NCI-H2029 treated with DMSO at 0.1 percent for 48 hours (cell line): ENCODE measurements at regions not wholly inside any gene's neighbourhood (a gene's known extent, or its start where the extent isn't known, plus 50 kb on each side); places are given as distances from the start of the nearest gene placed in this dataset.
"Not testable (repeated sequence)": the region's sequence is repeated elsewhere in the genome, so short reads cannot be mapped to it uniquely, and the experiment has no call there.

Source experiments
- DNase-seq: peaks from one replicate; lab custom pipeline; 2025; lab: John Stamatoyannopoulos, UW

- no peak for DNase-seq
Observed at GRCh38 chr15:81899730-81900129, 146.1 kb downstream of the MEX3B start.

DNA sequence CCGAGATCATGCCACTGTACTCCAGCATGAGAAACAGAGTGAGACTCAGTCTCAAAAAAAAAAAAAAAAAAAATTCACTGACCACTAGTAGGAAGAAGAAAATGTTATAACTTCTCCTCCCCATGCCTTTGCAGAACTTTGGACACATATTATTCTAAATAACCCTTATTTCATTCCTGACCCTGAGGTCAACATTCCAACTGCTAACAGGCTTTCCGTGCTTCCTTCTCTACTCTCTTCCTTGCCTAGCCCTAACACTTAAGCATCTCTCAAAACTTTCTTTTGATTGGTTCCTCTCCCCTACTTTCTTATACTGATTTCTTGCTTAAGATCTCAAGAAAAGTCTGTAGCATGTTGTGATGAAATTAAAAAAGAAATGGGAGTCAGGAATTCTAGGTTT lies 146.8 kb downstream of the MEX3B start:
- DNase-seq, result no peak

- DNase-seq, result no peak
Observed at GRCh38 chr15:81897057-81897677, 148.7 kb downstream of the MEX3B start.

- no peak for DNase-seq
Observed at GRCh38 chr15:81896356-81896755, 149.5 kb downstream of the MEX3B start.

GRCh38 chr15:81895723-81896122 lies 150.1 kb downstream of the MEX3B start:
- no peak for DNase-seq

DNA sequence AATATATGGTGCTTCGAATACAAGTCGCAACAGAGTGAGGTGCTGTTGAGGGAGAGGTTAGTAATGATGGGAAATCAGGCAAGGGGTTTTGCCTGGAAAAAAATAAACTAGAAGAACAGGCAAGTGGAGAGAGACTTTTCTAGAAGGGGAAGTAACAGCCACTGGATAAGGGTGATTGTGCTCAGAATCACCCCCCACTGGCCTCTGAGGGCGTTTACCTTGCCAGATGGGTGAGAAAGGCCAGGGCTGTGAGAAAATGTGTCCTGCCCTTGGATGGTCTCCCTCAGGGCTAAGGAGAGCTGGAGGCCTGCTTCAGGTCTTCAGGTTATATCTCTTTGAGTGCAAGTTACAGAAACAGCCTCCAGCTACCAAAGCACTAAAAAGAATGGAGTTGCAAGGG lies 151.8 kb downstream of the MEX3B start:
- DNase-seq, result no peak

DNA sequence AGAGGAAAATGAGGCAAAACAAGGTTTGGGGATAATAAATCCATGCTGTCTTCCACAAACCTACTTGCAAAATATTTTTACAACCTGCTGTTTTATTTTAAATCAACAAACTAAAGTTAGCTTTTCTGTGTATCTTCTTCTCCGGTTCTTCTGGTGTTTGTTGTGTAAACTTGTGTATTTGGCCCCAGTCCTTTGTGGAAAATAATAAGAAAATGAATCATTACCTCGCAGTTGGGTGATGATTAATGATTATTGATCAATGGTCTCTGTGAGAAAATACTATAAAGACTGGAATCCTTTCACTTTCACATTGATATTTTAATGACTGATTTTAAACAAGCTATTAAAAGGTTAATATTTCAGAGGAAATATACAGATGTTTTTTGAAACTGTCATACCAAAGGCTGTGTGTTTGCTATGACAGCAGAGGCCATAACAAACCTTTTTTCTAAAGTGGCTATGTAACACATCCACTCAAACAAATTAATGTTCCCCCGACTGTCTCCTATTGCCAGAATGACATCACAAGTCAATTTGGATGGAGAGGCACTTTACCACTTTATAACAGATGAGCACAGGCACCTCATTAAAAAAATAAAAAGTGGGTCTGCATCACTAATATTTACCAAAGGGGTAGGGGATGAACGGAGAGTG lies 152.5 kb downstream of the MEX3B start:
- DNase-seq, result no peak

DNA sequence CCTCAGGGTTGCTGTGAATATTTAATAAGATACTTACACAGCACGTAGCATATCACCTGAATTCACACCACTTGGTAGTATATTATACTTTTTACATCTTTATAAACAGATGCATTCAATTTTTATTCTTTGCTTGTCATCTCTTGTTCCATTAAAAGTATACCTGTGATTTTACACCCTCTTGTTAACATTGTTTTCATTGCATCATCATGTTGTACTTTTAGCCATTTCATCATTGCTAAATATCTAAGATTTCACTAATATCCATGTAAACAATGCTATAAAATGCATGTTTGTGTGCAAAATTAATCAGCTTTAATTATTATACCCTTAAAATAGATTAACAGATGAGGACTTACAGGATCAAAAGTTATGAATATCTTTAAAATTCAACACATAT lies 155.3 kb downstream of the MEX3B start:
- no peak for DNase-seq

DNA sequence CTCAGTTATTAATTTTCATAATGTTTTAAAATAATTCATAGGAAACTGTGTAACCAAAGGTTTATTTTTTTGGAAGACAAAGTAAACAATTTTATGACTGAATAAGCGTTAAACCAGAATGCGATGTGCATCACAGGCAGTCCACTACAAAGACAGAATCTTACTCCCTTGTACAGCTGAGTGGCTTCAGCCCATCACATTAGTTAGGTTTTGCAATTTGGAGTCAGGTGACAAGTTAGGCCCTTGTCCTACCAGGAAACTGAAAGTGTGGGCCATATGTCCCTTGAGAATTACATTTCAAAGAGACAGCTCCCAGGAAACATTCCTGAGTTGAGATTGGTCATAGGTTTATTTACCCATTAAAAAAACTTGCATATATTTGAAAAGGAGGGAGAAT lies 156.3 kb downstream of the MEX3B start:
- DNase-seq, result no peak

DNA sequence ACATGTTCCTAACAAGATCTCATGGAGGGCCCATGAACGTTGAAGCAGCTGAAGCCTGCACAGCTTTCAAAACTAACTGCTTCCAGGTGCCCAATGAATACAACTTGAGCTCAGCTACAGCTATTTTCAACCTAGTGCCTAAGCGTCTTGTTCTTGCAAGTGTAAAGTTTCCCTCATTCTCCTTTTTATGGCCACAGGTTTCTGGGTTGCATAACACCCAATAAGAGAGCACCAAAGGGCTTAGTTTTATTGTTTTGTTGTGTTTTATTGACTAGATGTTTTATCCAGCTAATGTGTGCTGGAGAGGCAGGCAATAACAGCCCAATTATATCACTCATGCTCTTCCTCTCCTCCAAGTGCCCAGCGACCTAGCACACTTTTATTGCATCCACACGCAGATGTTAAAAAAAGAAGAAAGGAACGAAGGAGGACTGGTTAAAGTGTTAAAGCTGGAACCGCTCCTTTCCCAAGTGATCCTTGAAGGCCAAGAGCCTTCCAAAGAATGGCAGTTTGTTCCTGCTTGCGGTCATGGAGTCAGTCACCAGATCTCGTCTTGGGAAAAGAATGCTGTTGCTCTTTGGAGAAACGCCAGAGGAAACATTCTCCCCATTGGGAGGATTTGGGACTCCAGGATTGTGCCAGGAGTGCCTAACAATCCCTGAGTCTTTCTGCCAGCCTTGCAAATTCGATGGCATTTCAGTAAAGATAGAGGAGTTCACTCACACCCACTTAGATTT lies 156.9 kb downstream of the MEX3B start:
- no peak for DNase-seq

DNA sequence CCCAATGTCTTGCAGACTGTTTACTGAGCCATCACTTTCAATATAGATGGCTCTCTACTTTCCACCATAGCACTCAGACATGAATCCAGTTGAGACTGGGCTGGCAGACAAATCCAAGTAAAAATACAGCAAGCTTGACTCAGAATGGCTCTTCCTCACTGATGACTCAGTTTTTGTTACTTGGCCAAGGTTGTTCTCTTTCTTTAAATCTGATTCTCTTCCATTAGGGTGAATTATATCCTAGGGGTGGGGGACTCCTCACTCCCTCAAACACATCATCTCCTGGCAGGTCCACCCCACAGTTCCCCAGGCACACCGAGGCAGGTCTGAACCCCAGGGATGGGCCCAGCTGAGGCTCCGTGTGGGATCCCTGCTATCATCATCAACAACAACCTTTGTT lies 157.9 kb downstream of the MEX3B start:
- no peak for DNase-seq

- not testable (repeated sequence) for DNase-seq
Observed at GRCh38 chr15:81887188-81887587, 158.6 kb downstream of the MEX3B start.

- no peak for DNase-seq
Observed at GRCh38 chr15:81886591-81886990, 159.2 kb downstream of the MEX3B start.

GRCh38 chr15:81886080-81886479 lies 159.7 kb downstream of the MEX3B start:
- no peak for DNase-seq

DNA sequence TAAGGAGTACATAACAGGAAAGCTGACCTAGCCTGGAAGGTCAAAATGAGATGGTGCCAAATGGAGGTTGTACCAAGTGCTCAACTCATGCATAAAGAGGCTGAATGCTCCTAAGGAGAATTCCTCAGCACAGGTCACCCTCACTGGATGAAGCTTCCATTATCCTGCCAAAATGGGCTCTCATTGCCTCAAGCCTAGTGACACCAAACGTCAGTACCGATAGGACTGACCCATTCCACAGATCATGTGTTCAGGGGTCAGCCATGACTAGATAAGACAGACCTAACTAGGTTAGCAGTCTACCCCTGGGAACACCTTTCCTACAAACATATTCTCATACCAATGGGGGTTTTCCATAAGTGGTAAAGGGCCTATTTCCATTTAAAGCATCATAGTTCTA lies 160.7 kb downstream of the MEX3B start:
- no peak for DNase-seq

- no peak for DNase-seq
Observed at GRCh38 chr15:81882504-81882903, 163.3 kb downstream of the MEX3B start.

DNA sequence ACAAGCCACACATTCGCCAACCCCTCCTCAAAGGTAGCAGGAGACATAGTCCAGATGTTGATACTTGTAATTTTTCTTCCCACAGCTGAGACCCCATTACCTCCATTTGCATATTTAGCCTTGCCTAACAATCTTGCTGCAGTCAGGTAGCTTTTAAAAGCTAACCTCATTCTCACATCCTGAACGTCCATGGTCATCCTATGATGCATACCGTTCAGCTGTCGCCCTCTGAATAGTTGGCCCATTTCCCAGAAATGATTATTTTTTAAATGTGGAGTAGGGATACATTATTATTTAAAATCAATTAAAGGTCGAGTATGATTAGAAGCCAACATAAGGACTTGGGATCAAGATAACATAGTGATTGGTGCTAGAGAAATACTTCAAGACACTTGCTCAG lies 165.0 kb downstream of the MEX3B start:
- no peak for DNase-seq

- DNase-seq, result no peak
Observed at GRCh38 chr15:81880314-81880713, 165.5 kb downstream of the MEX3B start.

DNA sequence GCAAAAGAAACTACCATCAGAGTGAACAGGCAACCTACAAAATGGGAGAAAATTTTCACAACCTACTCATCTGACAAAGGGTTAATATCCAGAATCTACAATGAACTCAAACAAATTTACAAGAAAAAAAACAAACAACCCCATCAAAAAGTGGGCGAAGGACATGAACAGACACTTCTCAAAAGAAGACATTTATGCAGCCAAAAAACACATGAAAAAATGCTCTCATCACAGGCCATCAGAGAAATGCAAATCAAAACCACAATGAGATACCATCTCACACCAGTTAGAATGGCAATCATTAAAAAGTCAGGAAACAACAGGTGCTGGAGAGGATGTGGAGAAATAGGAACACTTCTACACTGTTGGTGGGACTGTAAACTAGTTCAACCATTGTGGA lies 170.1 kb downstream of the MEX3B start:
- DNase-seq, result not testable (repeated sequence)

DNA sequence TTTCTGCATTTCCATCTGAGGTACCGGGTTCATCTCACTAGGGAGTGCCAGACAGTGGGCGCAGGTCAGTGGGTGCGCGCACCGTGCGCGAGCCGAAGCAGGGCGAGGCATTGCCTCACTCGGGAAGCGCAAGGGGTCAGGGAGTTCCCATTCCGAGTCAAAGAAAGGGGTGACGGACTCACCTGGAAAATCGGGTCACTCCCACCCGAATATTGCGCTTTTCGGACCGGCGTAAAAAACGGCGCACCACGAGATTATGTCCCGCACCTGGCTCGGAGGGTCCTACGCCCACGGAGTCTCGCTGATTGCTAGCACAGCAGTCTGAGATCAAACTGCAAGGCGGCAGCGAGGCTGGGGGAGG lies 175.1 kb downstream of the MEX3B start:
- DNase-seq, result not testable (repeated sequence)

- DNase-seq, result not testable (repeated sequence)
Observed at GRCh38 chr15:81870062-81870745, 175.6 kb downstream of the MEX3B start.

DNA sequence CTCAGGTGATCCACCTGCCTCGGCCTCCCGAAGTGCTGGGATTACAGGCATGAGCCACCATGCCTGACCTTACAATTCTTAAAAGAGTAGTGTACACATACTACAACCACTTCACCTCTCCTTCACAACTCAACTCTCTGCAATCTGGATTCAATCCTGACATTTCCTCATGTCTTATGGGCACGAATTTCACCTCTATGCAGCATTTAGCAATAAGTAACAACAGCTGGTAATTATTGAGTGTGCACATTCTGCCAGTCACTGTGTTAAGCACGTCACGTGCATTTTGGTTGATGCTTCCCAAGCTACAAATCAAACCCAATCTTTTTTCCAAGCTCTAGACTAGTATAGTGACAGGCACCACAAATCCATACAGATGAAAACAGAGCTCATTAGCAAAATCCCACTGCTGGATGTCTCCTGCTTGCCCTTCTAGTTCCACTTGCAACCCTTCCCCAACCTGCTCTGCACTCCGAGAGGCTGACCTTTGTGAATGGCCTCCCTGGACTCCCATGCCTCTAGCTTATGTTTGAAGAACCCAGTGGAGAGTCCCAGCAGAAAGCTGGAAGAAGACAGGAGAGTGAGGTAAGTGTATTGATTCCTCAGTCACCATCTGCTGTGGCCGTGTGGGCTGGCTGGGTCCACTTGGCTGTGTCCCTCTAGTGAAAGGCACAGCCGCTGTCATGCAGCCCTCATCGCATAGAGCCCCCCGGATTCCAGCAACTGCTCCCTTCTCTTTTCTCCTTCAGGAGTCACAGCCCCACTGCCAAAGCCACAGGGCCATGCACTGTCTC lies 176.5 kb downstream of the MEX3B start:
- DNase-seq, result no peak
